ENCODE measurements at regions not wholly inside any gene's neighbourhood (a gene's known extent, or its start where the extent isn't known, plus 50 kb on each side); places are given as distances from the start of the nearest gene placed in this dataset.

DNA sequence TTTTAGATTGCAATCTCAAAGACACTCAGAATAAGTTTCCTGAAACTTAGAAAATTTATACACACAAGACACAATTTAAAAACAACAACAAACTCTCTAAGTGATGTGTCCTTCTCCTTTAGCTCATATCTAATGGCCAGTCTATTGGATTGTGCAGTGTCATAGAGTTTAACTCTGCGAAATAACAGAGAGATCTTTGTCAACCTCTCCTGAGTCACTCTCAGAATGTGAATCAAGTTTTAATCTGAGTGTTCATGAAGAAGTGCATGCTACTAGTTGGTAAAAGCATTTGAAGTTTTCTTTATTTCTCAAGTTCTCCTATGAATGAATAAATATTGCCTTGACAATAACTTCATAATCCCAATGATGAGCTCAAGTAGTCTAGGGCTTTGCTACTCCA is 284.5 kb upstream of the DNAJC19 start:
- no peak for TF ChIP-seq POLR2A (IDR thresholded peaks at IDR 0.05)
- TF ChIP-seq, protein P1, sequence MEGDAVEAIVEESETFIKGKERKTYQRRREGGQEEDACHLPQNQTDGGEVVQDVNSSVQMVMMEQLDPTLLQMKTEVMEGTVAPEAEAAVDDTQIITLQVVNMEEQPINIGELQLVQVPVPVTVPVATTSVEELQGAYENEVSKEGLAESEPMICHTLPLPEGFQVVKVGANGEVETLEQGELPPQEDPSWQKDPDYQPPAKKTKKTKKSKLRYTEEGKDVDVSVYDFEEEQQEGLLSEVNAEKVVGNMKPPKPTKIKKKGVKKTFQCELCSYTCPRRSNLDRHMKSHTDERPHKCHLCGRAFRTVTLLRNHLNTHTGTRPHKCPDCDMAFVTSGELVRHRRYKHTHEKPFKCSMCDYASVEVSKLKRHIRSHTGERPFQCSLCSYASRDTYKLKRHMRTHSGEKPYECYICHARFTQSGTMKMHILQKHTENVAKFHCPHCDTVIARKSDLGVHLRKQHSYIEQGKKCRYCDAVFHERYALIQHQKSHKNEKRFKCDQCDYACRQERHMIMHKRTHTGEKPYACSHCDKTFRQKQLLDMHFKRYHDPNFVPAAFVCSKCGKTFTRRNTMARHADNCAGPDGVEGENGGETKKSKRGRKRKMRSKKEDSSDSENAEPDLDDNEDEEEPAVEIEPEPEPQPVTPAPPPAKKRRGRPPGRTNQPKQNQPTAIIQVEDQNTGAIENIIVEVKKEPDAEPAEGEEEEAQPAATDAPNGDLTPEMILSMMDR (IDR thresholded peaks at IDR 0.05) = no peak
- TF ChIP-seq POLR2AphosphoS5 (IDR thresholded peaks at IDR 0.05) = no peak
